ENCODE measurements at regions not wholly inside any gene's neighbourhood (a gene's known extent, or its start where the extent isn't known, plus 50 kb on each side); places are given as distances from the start of the nearest gene placed in this dataset.

GRCh38 chr4:29571322-29571721 lies 1148.8 kb upstream of the PCDH7 start:
- no peak overlapping the region for H3K4me3 ChIP-seq (ENCODE audit: control insufficient read depth, low read depth, low read length)
- no peak for TF ChIP-seq CTCF (conservative IDR thresholded peaks at IDR 0.05; ENCODE audit: control insufficient read depth, insufficient read depth, low read depth, low read length)
- DNase-seq (ENCODE audit: low read depth) = no peak

- H3K4me3 ChIP-seq (ENCODE audit: control insufficient read depth, low read depth, low read length) = no peak overlapping the region
- no peak for TF ChIP-seq CTCF (conservative IDR thresholded peaks at IDR 0.05; ENCODE audit: control insufficient read depth, insufficient read depth, low read depth, low read length)
- no peak for DNase-seq (ENCODE audit: low read depth)
Measured at GRCh38 chr4:29578329-29578728, 1141.8 kb upstream of the PCDH7 start.

GRCh38 chr4:29581457-29581856 lies 1138.7 kb upstream of the PCDH7 start:
- H3K4me3 ChIP-seq (ENCODE audit: control insufficient read depth, low read depth, low read length) = no peak overlapping the region
- no peak for TF ChIP-seq CTCF (conservative IDR thresholded peaks at IDR 0.05; ENCODE audit: control insufficient read depth, insufficient read depth, low read depth, low read length)
- no peak for DNase-seq (ENCODE audit: low read depth)

GRCh38 chr4:29588617-29589016 lies 1131.6 kb upstream of the PCDH7 start:
- H3K4me3 ChIP-seq (ENCODE audit: control insufficient read depth, low read depth, low read length) = no peak overlapping the region
- no peak for TF ChIP-seq CTCF (conservative IDR thresholded peaks at IDR 0.05; ENCODE audit: control insufficient read depth, insufficient read depth, low read depth, low read length)
- peak; percentile 14 for DNase-seq (ENCODE audit: low read depth)

- DNase-seq (ENCODE audit: low read depth) = no peak
Measured at GRCh38 chr4:29596228-29596627, 1123.9 kb upstream of the PCDH7 start.

GRCh38 chr4:29619168-29619567 lies 1101.0 kb upstream of the PCDH7 start:
- H3K4me3 ChIP-seq (ENCODE audit: control insufficient read depth, low read depth, low read length) = no peak overlapping the region
- no peak for TF ChIP-seq CTCF (conservative IDR thresholded peaks at IDR 0.05; ENCODE audit: control insufficient read depth, insufficient read depth, low read depth, low read length)
- no peak for DNase-seq (ENCODE audit: low read depth)

More at GRCh38 chr4:29596228-29596627, 1123.9 kb upstream of the PCDH7 start:
- TF ChIP-seq CTCF (conservative IDR thresholded peaks at IDR 0.05; ENCODE audit: control insufficient read depth, insufficient read depth, low read depth, low read length) = no peak
- H3K4me3 ChIP-seq (ENCODE audit: control insufficient read depth, low read depth, low read length) = no peak overlapping the region

- no peak for TF ChIP-seq CTCF (conservative IDR thresholded peaks at IDR 0.05; ENCODE audit: control insufficient read depth, insufficient read depth, low read depth, low read length)
- no peak for DNase-seq (ENCODE audit: low read depth)
- H3K4me3 ChIP-seq (ENCODE audit: control insufficient read depth, low read depth, low read length) = no peak overlapping the region
Measured at GRCh38 chr4:29632199-29632598, 1088.0 kb upstream of the PCDH7 start.
